GM12892 (cell line): ENCODE measurements at regions not wholly inside any gene's neighbourhood (a gene's known extent, or its start where the extent isn't known, plus 50 kb on each side); places are given as distances from the start of the nearest gene placed in this dataset.

Experiments used
- DNase-seq: peaks from one replicate; pipeline ENCODE4 v3.0.0; 2011; ENCODE audit not compliant: insufficient read length
- FAIRE-seq: peaks from 2 replicates; lab custom pipeline; 2011; peaks lifted over from hg19 to GRCh38; lab: Jason Lieb, UNC
- POLR2A ChIP-seq: IDR thresholded peaks from 2 replicates; pipeline ENCODE4 v1.6.1; 2011; ENCODE audit warnings: low read depth, low read length, control low read depth
- POLR2AphosphoS5 ChIP-seq: IDR thresholded peaks from 2 replicates; pipeline ENCODE4 v1.6.1; 2011; ENCODE audit warnings: low read depth, low read length, control low read depth
- TAF1 ChIP-seq: IDR thresholded peaks from 2 replicates; pipeline ENCODE4 v1.6.1; 2011; ENCODE audit warnings: low read depth, mild to moderate bottlenecking, control low read depth, low read length, borderline replicate concordance

- no peak for DNase-seq
- TF ChIP-seq TAF1 (no peak), POLR2AphosphoS5 (no peak), POLR2A (no peak)
- FAIRE-seq, result no peak
These were observed 154.8 kb upstream of the CHODL start for GRCh38 chr21:18089786-18090185.

- TF ChIP-seq POLR2AphosphoS5 (no peak), TAF1 (no peak), POLR2A (no peak)
- no peak for DNase-seq
- no peak for FAIRE-seq
These were observed 174.2 kb upstream of the CHODL start for GRCh38 chr21:18070392-18070791.

GRCh38 chr21:18069875-18070274 is 174.8 kb upstream of the CHODL start:
- TF ChIP-seq POLR2AphosphoS5, result no peak
- no peak for TF ChIP-seq TAF1
- TF ChIP-seq POLR2A, result no peak
- DNase-seq, result no peak
- FAIRE-seq, result no peak

GRCh38 chr21:18060402-18060801 is 184.2 kb upstream of the CHODL start:
- no peak for FAIRE-seq
- TF ChIP-seq POLR2AphosphoS5 (no peak), TAF1 (no peak), POLR2A (no peak)
- no peak for DNase-seq

GRCh38 chr21:18058731-18059398 is 185.8 kb upstream of the CHODL start:
- DNase-seq (no peak), FAIRE-seq (no peak)
- TF ChIP-seq TAF1 (no peak), POLR2AphosphoS5 (no peak), POLR2A (no peak)

- DNase-seq (no peak), FAIRE-seq (no peak)
- TF ChIP-seq POLR2AphosphoS5 (no peak), TAF1 (no peak), POLR2A (no peak)
These were observed 191.5 kb upstream of the CHODL start for GRCh38 chr21:18053151-18053550.

GRCh38 chr21:18049461-18049860 is 195.2 kb upstream of the CHODL start:
- no peak for FAIRE-seq
- no peak for DNase-seq
- TF ChIP-seq POLR2A, result no peak
- TF ChIP-seq POLR2AphosphoS5, result no peak
- TF ChIP-seq TAF1, result no peak

GRCh38 chr21:18041012-18041411 is 203.6 kb upstream of the CHODL start:
- FAIRE-seq (no peak), DNase-seq (no peak)
- TF ChIP-seq POLR2A, result no peak
- TF ChIP-seq POLR2AphosphoS5, result no peak
- TF ChIP-seq TAF1, result no peak

- DNase-seq (no peak), FAIRE-seq (no peak)
- TF ChIP-seq POLR2AphosphoS5 (no peak), POLR2A (no peak), TAF1 (no peak)
These were observed 211.1 kb upstream of the C21orf91 start for GRCh38 chr21:18030248-18030647.

- FAIRE-seq (no peak), DNase-seq (no peak)
- no peak for TF ChIP-seq POLR2AphosphoS5
- no peak for TF ChIP-seq TAF1
- TF ChIP-seq POLR2A, result no peak
These were observed 207.2 kb upstream of the C21orf91 start for GRCh38 chr21:18026359-18026758.

- no peak for TF ChIP-seq POLR2A
- no peak for TF ChIP-seq POLR2AphosphoS5
- TF ChIP-seq TAF1, result no peak
- DNase-seq (no peak), FAIRE-seq (no peak)
These were observed 204.6 kb upstream of the C21orf91 start for GRCh38 chr21:18023711-18024110.

GRCh38 chr21:18023157-18023556 is 204.0 kb upstream of the C21orf91 start:
- no peak for TF ChIP-seq POLR2AphosphoS5
- no peak for TF ChIP-seq TAF1
- no peak for TF ChIP-seq POLR2A
- no peak for FAIRE-seq
- DNase-seq, result no peak

- FAIRE-seq, result no peak
- DNase-seq, result no peak
- TF ChIP-seq POLR2AphosphoS5 (no peak), TAF1 (no peak), POLR2A (no peak)
These were observed 188.0 kb upstream of the C21orf91 start for GRCh38 chr21:18007121-18007520.
